Brain microvascular endothelial cell (primary cell): ENCODE measurements at regions not wholly inside any gene's neighbourhood (a gene's known extent, or its start where the extent isn't known, plus 50 kb on each side); places are given as distances from the start of the nearest gene placed in this dataset.

Experiments used
- DNase-seq: peaks from one replicate; pipeline ENCODE4 v3.0.0-alpha.2; 2020
- H3K27ac ChIP-seq: fragments of 250-450 bp; sonication (Bioruptor Pico); 2 replicates; pipeline ENCODE4 v1.5.1; 2020; ENCODE audit warnings: mild to moderate bottlenecking, moderate library complexity
- H3K27me3 ChIP-seq: fragments of 250-450 bp; sonication (Bioruptor Pico); replicated peaks from 2 replicates; pipeline ENCODE4 v1.5.1; 2020; ENCODE audit warnings: mild to moderate bottlenecking
- H3K36me3 ChIP-seq: fragments of 250-450 bp; sonication (Bioruptor Pico); replicated peaks from 2 replicates; pipeline ENCODE4 v1.5.1; 2020; ENCODE audit warnings: mild to moderate bottlenecking
- H3K4me3 ChIP-seq: 2 replicates; pipeline ENCODE4 v1.5.1; 2011; ENCODE audit warnings: low read depth, mild to moderate bottlenecking, control low read depth, low read length, moderate library complexity
- CTCF ChIP-seq: IDR thresholded peaks from 2 replicates; pipeline ENCODE4 v1.5.1; 2011; ENCODE audit warnings: low read depth, mild to moderate bottlenecking, moderate library complexity, low read length, control low read depth, inconsistent platforms; ENCODE audit errors: missing control alignments
- in situ Hi-C: cut with HindIII; loops from 2 replicates; pipeline ENCODE4 v1.10.0; 2017; ENCODE audit warnings: low sequenced_read_pairs, low pct_ligation_motif_present

- no peak for DNase-seq
- no peak overlapping the region for H3K27ac ChIP-seq
- no peak overlapping the region for H3K4me3 ChIP-seq
- in situ Hi-C loops: no loop called here
- TF ChIP-seq CTCF: no peak
- no peaks in the 10 kb centered on the region for H3K36me3 ChIP-seq
- no peaks in the 10 kb centered on the region for H3K27me3 ChIP-seq
Observed at GRCh38 chr3:154542837-154543236, 112.8 kb upstream of the GPR149 start.

GRCh38 chr3:154540950-154541604, 111.1 kb upstream of the GPR149 start:
- TF ChIP-seq CTCF: no peak
- Histone ChIP-seq H3K4me3 (no peak overlapping the region), H3K27ac (no peak overlapping the region), H3K36me3 (no peaks in the 10 kb centered on the region), H3K27me3 (no peaks in the 10 kb centered on the region)
- in situ Hi-C loops: no loop called here
- no peak for DNase-seq

GRCh38 chr3:154538566-154539360, 108.8 kb upstream of the GPR149 start:
- H3K27ac ChIP-seq: no peak overlapping the region
- DNase-seq: no peak
- no peak for TF ChIP-seq CTCF
- in situ Hi-C loops: no loop called here
- no peaks in the 10 kb centered on the region for H3K36me3 ChIP-seq
- no peak overlapping the region for H3K4me3 ChIP-seq
- H3K27me3 ChIP-seq: no peaks in the 10 kb centered on the region

- no peaks in the 10 kb centered on the region for H3K27me3 ChIP-seq
- H3K4me3 ChIP-seq: no peak overlapping the region
- TF ChIP-seq CTCF: no peak
- H3K36me3 ChIP-seq: no peaks in the 10 kb centered on the region
- in situ Hi-C loops: no loop called here
- no peak for DNase-seq
- no peak overlapping the region for H3K27ac ChIP-seq
Observed at GRCh38 chr3:154536751-154537150, 106.8 kb upstream of the GPR149 start.

GRCh38 chr3:154522036-154522602, 92.1 kb upstream of the GPR149 start:
- Histone ChIP-seq H3K4me3 (no peak overlapping the region), H3K27ac (no peak overlapping the region), H3K36me3 (no peaks in the 10 kb centered on the region), H3K27me3 (no peaks in the 10 kb centered on the region)
- in situ Hi-C loops: no loop called here
- TF ChIP-seq CTCF: no peak
- DNase-seq: no peak
